ENCODE measurements at regions not wholly inside any gene's neighbourhood (a gene's known extent, or its start where the extent isn't known, plus 50 kb on each side); places are given as distances from the start of the nearest gene placed in this dataset.

DNA sequence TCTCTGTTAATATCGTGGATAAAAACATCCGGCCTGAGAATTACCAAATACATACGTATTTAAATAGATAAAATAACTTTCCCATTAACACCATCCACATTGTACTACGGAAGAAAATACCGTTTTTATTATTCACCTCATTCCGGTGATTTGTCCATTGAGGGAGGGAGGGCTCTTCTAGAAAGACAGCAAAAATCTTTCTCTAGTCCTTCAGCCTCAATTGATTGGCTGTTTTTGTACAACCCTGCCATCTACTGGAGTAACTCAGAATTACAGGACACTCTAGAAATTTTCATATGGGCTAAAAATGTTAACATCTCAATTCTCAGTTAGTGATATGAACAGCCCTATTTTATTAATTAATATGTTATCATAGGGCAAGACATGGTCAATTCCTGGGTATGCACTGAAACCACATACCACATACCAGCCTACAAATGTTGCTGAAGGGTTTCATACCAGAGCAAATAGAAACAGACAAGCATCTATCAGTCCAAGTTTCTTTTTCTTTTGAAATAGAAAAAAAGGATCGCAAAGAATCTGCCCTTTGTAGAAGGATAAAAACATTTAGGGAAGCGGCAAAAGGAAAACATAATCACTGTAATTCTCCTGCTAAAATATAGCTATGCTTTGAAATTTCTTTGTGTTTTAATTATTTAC lies 55.8 kb upstream of the CDCA7L start:
- Mint-ChIP-seq H3K27ac (no peak overlapping the region), H3K4me3 (peak overlapping the region; percentile 62 to 77 (median 73)), H3K9me3 (no peaks in the 10 kb centered on the region), H3K27me3 (ENCODE audit: low read depth) (no peaks in the 10 kb centered on the region), H3K4me1 (peaks cover 10% of the 10 kb centered on the region), H3K36me3 (ENCODE audit: low read depth) (no peaks in the 10 kb centered on the region)
- TF ChIP-seq, protein P1, sequence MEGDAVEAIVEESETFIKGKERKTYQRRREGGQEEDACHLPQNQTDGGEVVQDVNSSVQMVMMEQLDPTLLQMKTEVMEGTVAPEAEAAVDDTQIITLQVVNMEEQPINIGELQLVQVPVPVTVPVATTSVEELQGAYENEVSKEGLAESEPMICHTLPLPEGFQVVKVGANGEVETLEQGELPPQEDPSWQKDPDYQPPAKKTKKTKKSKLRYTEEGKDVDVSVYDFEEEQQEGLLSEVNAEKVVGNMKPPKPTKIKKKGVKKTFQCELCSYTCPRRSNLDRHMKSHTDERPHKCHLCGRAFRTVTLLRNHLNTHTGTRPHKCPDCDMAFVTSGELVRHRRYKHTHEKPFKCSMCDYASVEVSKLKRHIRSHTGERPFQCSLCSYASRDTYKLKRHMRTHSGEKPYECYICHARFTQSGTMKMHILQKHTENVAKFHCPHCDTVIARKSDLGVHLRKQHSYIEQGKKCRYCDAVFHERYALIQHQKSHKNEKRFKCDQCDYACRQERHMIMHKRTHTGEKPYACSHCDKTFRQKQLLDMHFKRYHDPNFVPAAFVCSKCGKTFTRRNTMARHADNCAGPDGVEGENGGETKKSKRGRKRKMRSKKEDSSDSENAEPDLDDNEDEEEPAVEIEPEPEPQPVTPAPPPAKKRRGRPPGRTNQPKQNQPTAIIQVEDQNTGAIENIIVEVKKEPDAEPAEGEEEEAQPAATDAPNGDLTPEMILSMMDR (IDR thresholded peaks at IDR 0.05; ENCODE audit: unreplicated experiment in 3 of 3): peak; percentile 75 to 78 (median 75)

DNA sequence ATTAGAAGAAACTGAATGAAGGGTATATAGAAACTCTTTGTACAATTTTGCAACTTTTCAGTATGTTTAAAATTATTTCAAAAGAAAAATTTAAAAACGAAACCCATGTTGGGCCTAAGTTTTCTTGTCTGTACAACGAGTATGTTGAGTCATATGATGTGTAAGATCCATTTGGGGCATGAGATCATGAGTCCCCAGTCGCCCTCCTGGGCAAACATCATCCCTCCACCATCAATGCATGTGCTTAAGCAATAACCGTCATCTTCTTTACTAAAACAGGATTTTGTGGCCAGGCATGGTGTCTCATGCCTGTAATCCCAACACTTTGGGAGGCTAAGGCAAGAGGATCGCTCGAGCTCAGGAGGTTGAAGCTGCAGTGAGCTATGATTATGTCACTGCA lies 54.2 kb upstream of the CDCA7L start:
- no peaks in the 10 kb centered on the region for H3K27me3 Mint-ChIP-seq (ENCODE audit: low read depth)

DNA sequence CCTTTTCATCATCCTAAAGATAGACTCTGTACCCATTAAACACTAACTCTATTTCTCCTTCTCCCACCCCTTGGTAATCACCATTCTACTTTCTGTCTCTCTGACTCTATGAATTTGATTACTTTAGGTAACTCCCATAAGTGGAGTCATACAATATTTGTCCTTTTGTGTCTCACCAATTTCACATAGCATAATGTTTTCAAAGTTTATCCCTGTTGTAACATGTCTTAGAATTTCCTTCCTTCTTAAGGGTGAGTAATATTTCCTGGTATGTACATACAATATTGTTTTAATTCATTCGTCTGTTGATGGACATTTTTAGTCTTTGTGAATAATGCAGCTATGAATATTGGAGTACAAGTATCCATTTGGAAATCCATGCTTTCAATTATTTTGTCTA lies 50.9 kb upstream of the CDCA7L start:
- H3K4me1 Mint-ChIP-seq: peaks cover 5% of the 10 kb centered on the region
- TF ChIP-seq, protein P1 (IDR thresholded peaks at IDR 0.05; ENCODE audit: unreplicated experiment in 3 of 3): no peak
- no peaks in the 10 kb centered on the region for H3K36me3 Mint-ChIP-seq (ENCODE audit: low read depth)
- no peaks in the 10 kb centered on the region for H3K27me3 Mint-ChIP-seq (ENCODE audit: low read depth)
- no peak overlapping the region for H3K4me3 Mint-ChIP-seq
- no peak overlapping the region for H3K27ac Mint-ChIP-seq
- H3K9me3 Mint-ChIP-seq: peaks cover 7% of the 10 kb centered on the region

More for the DNA sequence above, 54.2 kb upstream of the CDCA7L start:
- Mint-ChIP-seq H3K4me3 (no peak overlapping the region), H3K36me3 (ENCODE audit: low read depth) (no peaks in the 10 kb centered on the region), H3K4me1 (peaks cover 5% of the 10 kb centered on the region), H3K27ac (no peak overlapping the region), H3K9me3 (peaks cover under 1% of the 10 kb centered on the region)
- TF ChIP-seq, protein P1 (IDR thresholded peaks at IDR 0.05; ENCODE audit: unreplicated experiment in 3 of 3): no peak
